Hepatocyte (in vitro differentiated cells): ENCODE measurements at regions not wholly inside any gene's neighbourhood (a gene's known extent, or its start where the extent isn't known, plus 50 kb on each side); places are given as distances from the start of the nearest gene placed in this dataset.

Experiments
- EZH2 ChIP-seq: fragments of 200-600 bp; sonication (generic); IDR thresholded peaks from 2 replicates; pipeline ENCODE4 v1.6.1; 2016; ENCODE audit warnings: antibody characterized with exemption, mild to moderate bottlenecking, borderline replicate concordance
- TF ChIP-seq, protein P1 (sequence below): fragments of 200-600 bp; sonication (generic); IDR thresholded peaks from 2 replicates; pipeline ENCODE4 v1.5.1; 2016; ENCODE audit warnings: antibody characterized with exemption, mild to moderate bottlenecking; ENCODE audit not compliant: poor library complexity

DNA sequence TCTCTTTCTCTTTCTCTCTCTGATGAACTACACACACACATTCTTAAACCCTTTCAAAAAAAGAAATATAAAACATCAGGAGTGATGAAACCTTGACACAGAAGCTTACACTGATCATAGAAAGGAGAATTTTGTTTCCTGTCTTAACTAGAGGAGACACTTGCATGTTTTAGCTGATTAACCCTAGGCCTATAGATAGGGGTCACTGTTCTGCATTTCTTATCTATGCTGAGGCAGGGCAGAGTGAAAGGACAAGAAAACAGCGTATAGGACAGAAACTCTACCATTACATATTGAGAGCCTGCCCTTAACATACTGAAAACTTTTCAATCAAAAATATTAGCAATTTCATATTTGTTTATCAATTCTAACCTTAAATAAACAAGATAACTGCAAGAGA is 680.6 kb upstream of the MBL2 start:
- TF ChIP-seq, protein P1, sequence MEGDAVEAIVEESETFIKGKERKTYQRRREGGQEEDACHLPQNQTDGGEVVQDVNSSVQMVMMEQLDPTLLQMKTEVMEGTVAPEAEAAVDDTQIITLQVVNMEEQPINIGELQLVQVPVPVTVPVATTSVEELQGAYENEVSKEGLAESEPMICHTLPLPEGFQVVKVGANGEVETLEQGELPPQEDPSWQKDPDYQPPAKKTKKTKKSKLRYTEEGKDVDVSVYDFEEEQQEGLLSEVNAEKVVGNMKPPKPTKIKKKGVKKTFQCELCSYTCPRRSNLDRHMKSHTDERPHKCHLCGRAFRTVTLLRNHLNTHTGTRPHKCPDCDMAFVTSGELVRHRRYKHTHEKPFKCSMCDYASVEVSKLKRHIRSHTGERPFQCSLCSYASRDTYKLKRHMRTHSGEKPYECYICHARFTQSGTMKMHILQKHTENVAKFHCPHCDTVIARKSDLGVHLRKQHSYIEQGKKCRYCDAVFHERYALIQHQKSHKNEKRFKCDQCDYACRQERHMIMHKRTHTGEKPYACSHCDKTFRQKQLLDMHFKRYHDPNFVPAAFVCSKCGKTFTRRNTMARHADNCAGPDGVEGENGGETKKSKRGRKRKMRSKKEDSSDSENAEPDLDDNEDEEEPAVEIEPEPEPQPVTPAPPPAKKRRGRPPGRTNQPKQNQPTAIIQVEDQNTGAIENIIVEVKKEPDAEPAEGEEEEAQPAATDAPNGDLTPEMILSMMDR, result peak; percentile 30
- no peak for TF ChIP-seq EZH2
